Right kidney (tissue), 1 donor: ENCODE measurements at regions not wholly inside any gene's neighbourhood (a gene's known extent, or its start where the extent isn't known, plus 50 kb on each side); places are given as distances from the start of the nearest gene placed in this dataset.

Source experiments
- DNase-seq: peaks from one replicate; pipeline ENCODE4 v3.0.0-alpha.2; 2016

DNA sequence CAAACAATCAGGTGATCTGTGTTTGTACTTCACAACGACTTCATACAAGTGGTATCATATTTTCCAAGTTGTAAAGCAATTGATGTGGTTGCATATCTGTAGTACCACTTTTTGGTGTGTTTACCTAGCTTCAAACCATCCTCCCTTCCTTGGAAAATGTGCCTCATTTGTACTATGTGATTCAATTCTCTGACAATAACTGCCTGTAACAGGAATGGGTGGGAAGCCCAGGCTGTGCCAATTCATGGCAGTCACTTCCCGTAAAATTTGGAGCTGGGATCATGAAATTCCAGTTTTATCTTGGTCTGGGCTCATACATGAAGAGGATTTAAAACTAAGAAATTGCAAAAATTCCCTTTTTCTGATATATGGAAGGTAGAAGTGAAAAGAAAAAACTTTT is 250.1 kb downstream of the DIO2 start:
- DNase-seq, result no peak

DNA sequence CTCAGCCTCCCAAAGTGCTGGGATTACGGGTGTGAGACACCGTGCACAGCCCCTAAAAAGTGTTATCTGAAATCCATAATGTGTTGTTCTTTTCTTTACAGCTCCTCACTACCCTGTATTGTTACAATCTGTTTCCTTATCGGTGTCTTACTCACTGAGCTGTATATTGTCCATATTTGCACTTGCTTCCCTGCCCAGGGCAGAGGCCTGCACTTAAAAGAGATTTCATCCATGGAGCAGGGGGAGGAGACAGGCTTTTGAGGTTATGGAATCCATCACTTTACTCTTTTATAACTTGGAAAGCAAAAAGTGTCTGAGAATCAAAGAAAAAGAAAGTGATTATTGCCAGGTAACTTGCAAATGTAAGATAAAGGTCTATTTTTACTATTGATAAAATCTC is 251.0 kb downstream of the DIO2 start:
- no peak for DNase-seq

DNA sequence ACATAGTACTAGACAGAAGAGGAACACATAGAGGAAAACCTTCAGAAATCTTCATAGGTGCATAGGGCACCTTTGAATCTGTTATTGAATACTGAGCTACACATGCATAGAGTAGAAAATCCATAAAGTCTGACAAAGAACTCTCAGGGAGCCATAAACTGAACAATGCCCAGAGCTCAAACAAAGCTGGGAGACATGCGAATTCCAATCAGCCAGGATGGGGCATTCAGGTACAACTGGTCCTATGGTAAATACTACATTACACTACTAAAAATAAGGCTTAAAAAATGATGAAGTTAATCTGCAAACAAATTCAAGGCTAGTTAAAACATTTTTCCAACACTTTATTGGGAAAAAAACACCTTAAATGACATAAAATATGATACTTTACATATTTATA is 259.7 kb downstream of the DIO2 start:
- DNase-seq, result no peak

DNA sequence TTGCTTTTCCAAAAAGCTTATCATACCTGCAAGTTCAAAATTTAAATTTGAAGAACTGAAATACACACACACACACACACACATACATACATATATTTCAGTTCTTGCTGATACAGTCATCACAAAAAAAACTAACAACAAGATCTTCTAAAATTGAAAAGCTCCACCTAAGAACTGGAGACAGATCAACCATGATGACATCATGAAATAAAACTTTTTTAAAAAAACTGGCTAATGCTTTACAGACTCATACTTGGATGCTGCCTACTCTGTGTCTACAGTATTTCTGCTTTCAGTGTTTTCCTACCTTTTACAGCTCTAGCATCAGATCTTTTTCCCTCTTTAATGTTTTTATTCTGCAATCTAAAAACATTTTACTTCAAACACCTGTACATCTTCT is 261.4 kb downstream of the DIO2 start:
- DNase-seq, result no peak

DNA sequence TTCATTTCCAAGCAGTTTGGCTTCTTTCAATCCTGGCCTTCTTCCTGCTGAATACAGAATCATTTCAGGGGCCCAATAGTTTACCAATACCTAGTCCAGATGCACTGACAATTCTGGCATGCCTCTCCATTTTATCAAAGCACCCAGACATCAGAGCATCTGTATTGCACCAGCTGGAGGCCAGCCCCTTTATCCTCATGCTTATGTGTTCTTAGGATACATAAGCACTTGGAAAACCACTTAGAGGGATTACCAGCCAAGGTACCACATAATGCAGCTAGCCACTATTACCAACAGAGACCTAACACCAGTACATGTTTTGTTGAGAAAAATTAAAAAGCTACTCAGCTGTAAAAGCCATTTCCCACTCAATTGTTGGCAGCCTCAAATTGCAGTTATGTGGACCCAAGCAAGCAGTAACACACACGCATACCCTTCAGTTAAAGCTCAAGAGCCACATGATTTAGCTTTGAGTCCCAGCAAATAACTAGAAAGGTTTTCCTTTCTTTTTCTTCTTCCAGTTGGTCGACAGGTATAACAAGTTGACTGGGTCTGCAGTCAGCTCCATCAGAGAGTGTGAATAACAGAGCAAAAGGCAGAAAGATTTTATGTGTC is 263.8 kb downstream of the DIO2 start:
- no peak for DNase-seq

DNA sequence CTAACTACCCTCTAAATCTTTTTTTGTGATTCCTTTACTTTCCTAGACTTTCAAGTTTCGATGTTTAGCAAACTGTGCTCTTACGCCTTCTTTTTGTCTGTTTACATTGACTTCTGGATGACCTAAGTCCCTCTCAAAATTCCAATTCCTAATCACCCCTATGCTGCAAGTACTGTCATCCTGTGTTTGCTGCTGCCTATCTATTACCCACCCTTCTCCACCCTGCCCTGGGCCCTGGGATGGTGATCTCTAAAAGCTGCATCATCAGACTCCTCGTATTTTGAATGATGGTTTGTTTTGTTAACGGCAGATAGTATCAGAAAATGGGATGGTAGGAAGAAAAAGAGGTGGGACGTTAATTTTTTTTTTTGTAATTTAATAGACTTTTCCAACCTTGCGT is 272.1 kb downstream of the DIO2 start:
- DNase-seq, result no peak

DNA sequence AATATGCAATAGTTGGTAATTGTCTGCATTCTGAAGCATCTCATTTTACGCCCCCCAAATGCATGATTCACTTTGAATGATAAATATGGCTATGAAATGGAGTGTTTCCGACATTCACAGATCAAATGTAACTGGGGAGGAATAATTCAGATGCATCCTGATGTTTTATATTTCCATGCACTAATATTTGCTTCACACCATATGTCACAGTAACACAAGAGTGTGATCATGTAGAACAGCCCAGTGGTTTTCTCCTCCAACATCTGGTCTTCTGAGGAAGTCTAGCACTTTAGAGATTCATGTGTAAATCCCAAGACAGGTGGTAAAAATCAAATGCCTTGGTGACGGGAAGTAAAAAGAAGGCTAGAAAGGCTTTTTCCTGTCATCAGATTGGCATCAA is 273.1 kb downstream of the DIO2 start:
- DNase-seq, result no peak

DNA sequence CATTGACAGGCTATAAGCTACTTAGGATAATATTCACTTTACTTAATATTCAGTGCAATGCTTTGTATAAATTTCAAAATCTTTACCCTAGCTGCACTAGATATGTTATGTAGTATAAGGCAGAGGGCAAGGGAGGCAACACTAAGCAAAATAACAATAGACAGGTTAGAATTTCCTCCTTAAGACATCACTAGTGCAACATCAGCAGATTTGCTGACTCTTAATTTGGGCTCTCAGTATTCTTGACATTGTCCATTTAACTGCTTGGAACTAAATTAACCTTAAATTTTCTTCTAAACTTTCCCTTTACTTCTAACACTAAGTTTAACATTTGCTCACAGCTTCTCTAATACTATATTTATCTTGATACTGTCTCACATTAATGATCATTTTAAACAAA is 273.9 kb downstream of the DIO2 start:
- no peak for DNase-seq

DNA sequence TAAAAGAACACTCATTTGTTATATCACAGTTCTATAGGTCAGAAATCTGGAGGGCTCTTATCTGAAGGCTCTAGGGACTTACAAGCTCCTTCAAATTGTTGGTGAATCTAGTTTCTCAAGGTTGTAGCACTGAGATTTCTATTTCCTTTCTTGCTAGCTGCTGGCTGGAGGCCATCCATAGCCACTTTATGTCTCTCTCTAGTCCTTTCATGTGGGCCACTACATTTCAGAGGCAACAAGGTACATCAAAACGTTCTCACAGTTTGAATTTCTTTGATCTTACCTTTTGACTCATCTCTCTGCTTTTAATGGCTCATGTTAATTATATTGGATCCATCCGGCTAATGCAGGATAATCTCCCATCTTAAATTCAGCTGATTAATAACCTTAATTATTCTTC is 286.8 kb downstream of the DIO2 start:
- DNase-seq, result no peak

DNA sequence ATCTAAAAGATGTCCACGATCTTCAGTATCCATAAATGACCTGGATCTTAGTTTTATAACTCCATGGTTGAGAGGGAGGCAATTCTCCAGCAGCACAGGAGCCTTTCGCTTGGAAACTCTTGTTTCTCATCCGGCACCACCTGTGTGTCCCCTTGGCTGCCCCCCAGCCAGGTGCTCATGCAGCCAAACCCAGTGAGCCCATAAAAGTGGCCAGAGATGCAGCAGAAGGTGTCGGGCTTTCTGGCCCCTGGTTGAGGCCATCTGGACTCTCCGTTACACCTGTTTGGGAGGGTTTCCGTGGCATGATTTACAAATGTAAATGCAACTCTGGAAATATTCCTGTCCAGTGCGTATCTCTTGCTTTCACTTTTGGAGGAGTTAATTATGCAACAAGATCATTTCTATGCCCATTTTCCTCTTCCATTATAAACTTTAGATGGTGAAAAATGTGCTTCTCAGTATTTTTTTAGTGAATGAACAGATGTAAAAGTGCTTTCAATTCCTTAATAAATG is 291.1 kb downstream of the DIO2 start:
- no peak for DNase-seq
